B cell (primary cell): ENCODE measurements at regions not wholly inside any gene's neighbourhood (a gene's known extent, or its start where the extent isn't known, plus 50 kb on each side); places are given as distances from the start of the nearest gene placed in this dataset.

Source experiments
- ATAC-seq: fragments of 200-7000 bp; cut with Tn5 transposase; one replicate; pipeline ENCODE4 v1.10.0; 2021; ENCODE audit warnings: low read depth, mild to moderate bottlenecking, moderate number of reproducible peaks, moderate library complexity
- CTCF ChIA-PET: fragments of 350-600 bp; sonication (Branson Sonifier 250); formaldehyde crosslinking; loops from one replicate; lab custom pipeline; 2021; ENCODE audit warnings: antibody characterized with exemption, inconsistent platforms; lab: Charles Lee
- POLR2A ChIA-PET: fragments of 350-600 bp; sonication (Branson Sonifier 250); formaldehyde crosslinking; loops from one replicate; lab custom pipeline; 2021; ENCODE audit warnings: antibody characterized with exemption; lab: Charles Lee
- DNase-seq: peaks from one replicate; pipeline ENCODE4 v3.0.0; 2013
- H2AFZ ChIP-seq: 2 replicates; pipeline ENCODE4 v1.6.1; 2012; ENCODE audit warnings: mild to moderate bottlenecking, low read depth, low read length; ENCODE audit not compliant: insufficient read depth, poor library complexity, severe bottlenecking
- H3K27ac ChIP-seq, 2 donors: 1 replicate in 1 of 2; 2 replicates in 1 of 2; pipeline ENCODE4 v1.5.1; 2012 to 2013; ENCODE audit warnings: low read length in 2 of 2, mild to moderate bottlenecking in 2 of 2, moderate library complexity in 1 of 2
- H3K27me3 ChIP-seq, 4 experiments: fragments of 200-600 bp in 1 of 4; sonication (generic) in 1 of 4; replicated peaks in 1 of 4; 1 replicate in 2 of 4; 2 replicates in 2 of 4; pipeline versions ENCODE4 v1.6.1 to v1.7.0; 2013 to 2016; ENCODE audit warnings: low read length in 3 of 4, mild to moderate bottlenecking in 2 of 4, mixed read lengths in 1 of 4, moderate library complexity in 1 of 4; ENCODE audit not compliant: insufficient read depth in 4 of 4, control insufficient read depth in 3 of 4; ENCODE audit errors: control extremely low read depth in 1 of 4
- H3K36me3 ChIP-seq, 2 experiments: replicated peaks in 1 of 2; 1 replicate in 1 of 2; 2 replicates in 1 of 2; pipeline versions ENCODE4 v1.6.1 to v1.7.1; 2013; ENCODE audit warnings: low read length in 1 of 2; ENCODE audit not compliant: insufficient read depth in 2 of 2, control insufficient read depth in 1 of 2; ENCODE audit errors: control extremely low read depth in 1 of 2, extremely low read depth in 1 of 2
- H3K4me1 ChIP-seq, 2 donors: fragments of 200-600 bp in 1 of 2; sonication (generic) in 1 of 2; 1 replicate in 1 of 2; 2 replicates in 1 of 2; pipeline versions ENCODE4 v1.5.1 to v1.6.1; 2013 to 2017; ENCODE audit warnings: low read length in 2 of 2; ENCODE audit not compliant: control insufficient read depth in 2 of 2, insufficient read depth in 2 of 2
- H3K4me2 ChIP-seq: replicated peaks from 2 replicates; pipeline ENCODE3; 2012; ENCODE audit warnings: mild to moderate bottlenecking, low read depth, low read length; ENCODE audit not compliant: poor library complexity, severe bottlenecking
- H3K4me3 ChIP-seq, 5 experiments: fragments of 200-600 bp in 1 of 5; sonication (generic) in 1 of 5; 1 replicate in 3 of 5; 2 replicates in 2 of 5; pipeline versions ENCODE4 v1.5.1 to v1.7.0; 2011 to 2016; ENCODE audit warnings: low read length in 4 of 5, mild to moderate bottlenecking in 4 of 5, low read depth in 2 of 5, control low read depth in 1 of 5, moderate library complexity in 1 of 5; ENCODE audit not compliant: insufficient read depth in 1 of 5; ENCODE audit errors: control extremely low read depth in 1 of 5, extremely low read depth in 1 of 5
- H3K79me2 ChIP-seq: fragments of 200-600 bp; sonication (generic); one replicate; pipeline ENCODE4 v1.6.0; 2016; ENCODE audit warnings: low read length; ENCODE audit not compliant: control insufficient read depth, insufficient read depth
- H3K9ac ChIP-seq: fragments of 200-600 bp; sonication (generic); 2 replicates; pipeline ENCODE4 v1.6.1; 2017; ENCODE audit warnings: mild to moderate bottlenecking, low read length, moderate library complexity
- H3K9me3 ChIP-seq, 3 donors: one replicate each; pipeline versions ENCODE4 v1.6.1 to v1.7.1; 2013; ENCODE audit warnings: low read length in 2 of 3; ENCODE audit not compliant: control insufficient read depth in 2 of 3, insufficient read depth in 1 of 3; ENCODE audit errors: control extremely low read depth in 1 of 3
- H4K20me1 ChIP-seq: 2 replicates; pipeline ENCODE4 v1.6.0; 2012; ENCODE audit warnings: mild to moderate bottlenecking, low read length; ENCODE audit not compliant: insufficient read depth, control insufficient read depth, poor library complexity, severe bottlenecking
- H3K27ac Mint-ChIP-seq: one replicate; pipeline ENCODE4 v1.8.0; 2021; ENCODE audit warnings: mixed read lengths
- H3K27me3 Mint-ChIP-seq: one replicate; pipeline ENCODE4 v1.8.0; 2021; ENCODE audit warnings: mixed read lengths
- H3K4me1 Mint-ChIP-seq: one replicate; pipeline ENCODE4 v1.8.0; 2021; ENCODE audit warnings: mixed read lengths
- H3K4me3 Mint-ChIP-seq: one replicate; pipeline ENCODE4 v1.8.0; 2021; ENCODE audit warnings: mixed read lengths
- H3K9me3 Mint-ChIP-seq: one replicate; pipeline ENCODE4 v1.8.0; 2022; ENCODE audit warnings: mixed read lengths; ENCODE audit not compliant: insufficient read depth
- EZH2 ChIP-seq: IDR thresholded peaks from 2 replicates; pipeline ENCODE4 v1.6.1; 2012; ENCODE audit warnings: borderline replicate concordance, low read depth, mild to moderate bottlenecking, moderate library complexity, low read length; ENCODE audit not compliant: insufficient read depth, poor library complexity, severe bottlenecking
- WGBS: methylation state at CpG from one replicate; pipeline ENCODE4 v1.1.5; 2013; ENCODE audit warnings: missing lambda C conversion rate; ENCODE audit not compliant: insufficient coverage; 5-methylcytosine and 5-hydroxymethylcytosine counted together
- intact Hi-C: fragments of 100-400 bp; cut with micrococcal nuclease; formaldehyde crosslinking; loops from one replicate; pipeline ENCODE4 v1.10.0; 2022
- TF ChIP-seq, protein P1 (sequence below): fragments of 200-600 bp; IDR thresholded peaks from one replicate; pipeline ENCODE4 v1.8.0; 2022; ENCODE audit warnings: antibody characterized with exemption, mild to moderate bottlenecking

DNA sequence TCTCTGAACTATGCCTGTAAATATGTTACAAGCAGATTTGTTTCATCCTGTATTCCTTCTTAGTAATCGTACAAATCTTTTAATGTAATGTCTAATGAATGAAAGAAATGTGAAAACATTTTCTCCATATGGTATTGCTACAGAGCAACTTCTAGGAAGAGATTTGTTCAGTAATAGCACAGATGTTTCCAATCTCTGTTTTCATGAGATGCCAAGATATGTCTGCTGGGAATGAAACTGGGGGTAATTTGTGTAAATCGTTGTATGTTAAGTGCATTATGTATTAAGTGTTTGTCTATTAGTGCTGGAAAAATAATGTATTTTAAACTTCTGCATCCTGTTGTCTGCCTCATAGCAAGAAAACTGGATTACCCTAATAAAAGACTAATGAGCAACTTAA lies 722.2 kb upstream of the EYS start:
- H3K4me3 ChIP-seq = no peak overlapping the region
- no peaks in the 10 kb centered on the region for H4K20me1 ChIP-seq
- H3K4me1 ChIP-seq = no peaks in the 10 kb centered on the region
- POLR2A ChIA-PET = no interaction called here
- H3K36me3 ChIP-seq = no peaks in the 10 kb centered on the region
- H2AFZ ChIP-seq = no peak overlapping the region
- no peak overlapping the region for H3K9ac ChIP-seq
- ATAC-seq (no peak), DNase-seq (no peak)
- H3K9me3 Mint-ChIP-seq = peaks cover 2% of the 10 kb centered on the region
- no peaks in the 10 kb centered on the region for H3K4me1 Mint-ChIP-seq
- no peaks in the 10 kb centered on the region for H3K27me3 ChIP-seq
- H3K4me2 ChIP-seq = no peak overlapping the region
- CTCF ChIA-PET = no interaction called here
- no peaks in the 10 kb centered on the region for H3K27me3 Mint-ChIP-seq
- intact Hi-C loops = no loop called here
- WGBS = no CpG with 5 or more reads among the region's 2 CpGs
- no peak overlapping the region for H3K27ac Mint-ChIP-seq
- no peaks in the 10 kb centered on the region for H3K9me3 ChIP-seq
- no peak overlapping the region for H3K27ac ChIP-seq
- H3K79me2 ChIP-seq = no peaks in the 10 kb centered on the region
- TF ChIP-seq EZH2 = no peak
- TF ChIP-seq, protein P1, sequence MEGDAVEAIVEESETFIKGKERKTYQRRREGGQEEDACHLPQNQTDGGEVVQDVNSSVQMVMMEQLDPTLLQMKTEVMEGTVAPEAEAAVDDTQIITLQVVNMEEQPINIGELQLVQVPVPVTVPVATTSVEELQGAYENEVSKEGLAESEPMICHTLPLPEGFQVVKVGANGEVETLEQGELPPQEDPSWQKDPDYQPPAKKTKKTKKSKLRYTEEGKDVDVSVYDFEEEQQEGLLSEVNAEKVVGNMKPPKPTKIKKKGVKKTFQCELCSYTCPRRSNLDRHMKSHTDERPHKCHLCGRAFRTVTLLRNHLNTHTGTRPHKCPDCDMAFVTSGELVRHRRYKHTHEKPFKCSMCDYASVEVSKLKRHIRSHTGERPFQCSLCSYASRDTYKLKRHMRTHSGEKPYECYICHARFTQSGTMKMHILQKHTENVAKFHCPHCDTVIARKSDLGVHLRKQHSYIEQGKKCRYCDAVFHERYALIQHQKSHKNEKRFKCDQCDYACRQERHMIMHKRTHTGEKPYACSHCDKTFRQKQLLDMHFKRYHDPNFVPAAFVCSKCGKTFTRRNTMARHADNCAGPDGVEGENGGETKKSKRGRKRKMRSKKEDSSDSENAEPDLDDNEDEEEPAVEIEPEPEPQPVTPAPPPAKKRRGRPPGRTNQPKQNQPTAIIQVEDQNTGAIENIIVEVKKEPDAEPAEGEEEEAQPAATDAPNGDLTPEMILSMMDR = no peak
- no peak overlapping the region for H3K4me3 Mint-ChIP-seq

DNA sequence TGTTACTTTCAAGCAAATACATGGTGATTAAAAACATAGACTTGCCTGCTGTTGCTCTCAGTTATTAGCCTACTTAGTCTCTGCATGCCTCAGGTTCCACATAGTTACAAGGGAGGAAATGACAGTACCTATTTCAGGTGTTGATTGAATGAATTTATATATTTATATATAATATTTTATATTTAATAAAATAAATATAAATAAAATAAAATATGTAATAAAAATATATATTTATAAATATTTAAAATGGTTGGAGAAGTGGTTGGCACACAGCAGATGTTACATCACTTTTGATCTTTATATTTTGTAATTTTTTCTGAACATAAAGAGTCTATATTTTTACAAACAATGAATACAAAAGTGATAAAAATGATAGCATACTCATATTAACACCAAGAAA lies 716.0 kb upstream of the EYS start:
- no peak overlapping the region for H2AFZ ChIP-seq
- no peaks in the 10 kb centered on the region for H3K27me3 ChIP-seq
- Mint-ChIP-seq H3K9me3 (peaks cover 2% of the 10 kb centered on the region), H3K27ac (no peak overlapping the region), H3K4me1 (no peaks in the 10 kb centered on the region), H3K4me3 (no peak overlapping the region), H3K27me3 (no peaks in the 10 kb centered on the region)
- TF ChIP-seq, protein P1 = no peak
- no peak for TF ChIP-seq EZH2
- CTCF ChIA-PET = no interaction called here
- H3K27ac ChIP-seq = no peak overlapping the region
- POLR2A ChIA-PET = no interaction called here
- no peak for ATAC-seq
- no peak overlapping the region for H3K4me2 ChIP-seq
- no peaks in the 10 kb centered on the region for H3K4me1 ChIP-seq
- H3K9me3 ChIP-seq = no peaks in the 10 kb centered on the region
- intact Hi-C loops = no loop called here
- no peak for DNase-seq
- no peaks in the 10 kb centered on the region for H4K20me1 ChIP-seq
- H3K79me2 ChIP-seq = no peaks in the 10 kb centered on the region
- no peak overlapping the region for H3K4me3 ChIP-seq
- no peaks in the 10 kb centered on the region for H3K36me3 ChIP-seq
- no peak overlapping the region for H3K9ac ChIP-seq
